ENCODE measurements at regions not wholly inside any gene's neighbourhood (a gene's known extent, or its start where the extent isn't known, plus 50 kb on each side); places are given as distances from the start of the nearest gene placed in this dataset.
"Not testable (repeated sequence)": the region's sequence is repeated elsewhere in the genome, so short reads cannot be mapped to it uniquely, and the experiment has no call there.

DNA sequence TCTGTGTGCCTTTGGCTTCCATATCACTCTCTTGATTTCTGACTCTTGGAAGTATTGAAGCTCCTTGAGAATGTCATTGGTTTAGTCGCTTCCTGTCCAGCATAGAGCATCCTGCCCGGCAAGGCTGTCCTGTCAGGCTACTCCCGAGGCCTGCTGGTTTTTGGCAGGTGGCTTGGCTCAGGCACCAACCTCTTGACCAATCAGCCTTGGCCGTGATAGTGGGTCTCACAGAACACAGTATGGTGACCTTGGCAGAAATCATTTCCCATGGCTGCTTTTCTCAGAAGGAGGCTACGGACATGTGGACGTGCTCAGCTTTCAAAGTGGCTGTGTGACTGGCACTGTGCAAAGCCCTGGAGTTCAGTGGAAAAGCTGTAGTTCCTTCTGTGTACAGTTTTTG, 516.9 kb downstream of the REEP3 start:
- no peaks in the 10 kb centered on the region for H3K27me3 ChIP-seq (ENCODE audit: control insufficient read depth, insufficient read depth, low read length)
- DNase-seq (ENCODE audit: low read depth) (no peak), FAIRE-seq (no peak)
- H3K36me3 ChIP-seq (ENCODE audit: control insufficient read depth, insufficient read depth, low read length), result no peaks in the 10 kb centered on the region
- no peak for TF ChIP-seq CTCF (IDR thresholded peaks at IDR 0.05; ENCODE audit: insufficient read depth, low read length, severe bottlenecking)
- no peak overlapping the region for H3K4me3 ChIP-seq (ENCODE audit: low read depth, low read length)

- no peak for DNase-seq (ENCODE audit: low read depth)
- Histone ChIP-seq H3K4me3 (ENCODE audit: low read depth, low read length) (no peak overlapping the region), H3K36me3 (ENCODE audit: control insufficient read depth, insufficient read depth, low read length) (no peaks in the 10 kb centered on the region), H3K27me3 (ENCODE audit: control insufficient read depth, insufficient read depth, low read length) (no peaks in the 10 kb centered on the region)
- no peak for TF ChIP-seq CTCF (IDR thresholded peaks at IDR 0.05; ENCODE audit: insufficient read depth, low read length, severe bottlenecking)
- no peak for FAIRE-seq
These were observed 518.0 kb downstream of the REEP3 start for GRCh38 chr10:64039198-64039597.

GRCh38 chr10:64040781-64041180, 519.6 kb downstream of the REEP3 start:
- DNase-seq (ENCODE audit: low read depth) (no peak), FAIRE-seq (no peak)
- H3K27me3 ChIP-seq (ENCODE audit: control insufficient read depth, insufficient read depth, low read length), result no peaks in the 10 kb centered on the region
- no peak overlapping the region for H3K4me3 ChIP-seq (ENCODE audit: low read depth, low read length)
- TF ChIP-seq CTCF (IDR thresholded peaks at IDR 0.05; ENCODE audit: insufficient read depth, low read length, severe bottlenecking), result no peak
- H3K36me3 ChIP-seq (ENCODE audit: control insufficient read depth, insufficient read depth, low read length), result no peaks in the 10 kb centered on the region

DNA sequence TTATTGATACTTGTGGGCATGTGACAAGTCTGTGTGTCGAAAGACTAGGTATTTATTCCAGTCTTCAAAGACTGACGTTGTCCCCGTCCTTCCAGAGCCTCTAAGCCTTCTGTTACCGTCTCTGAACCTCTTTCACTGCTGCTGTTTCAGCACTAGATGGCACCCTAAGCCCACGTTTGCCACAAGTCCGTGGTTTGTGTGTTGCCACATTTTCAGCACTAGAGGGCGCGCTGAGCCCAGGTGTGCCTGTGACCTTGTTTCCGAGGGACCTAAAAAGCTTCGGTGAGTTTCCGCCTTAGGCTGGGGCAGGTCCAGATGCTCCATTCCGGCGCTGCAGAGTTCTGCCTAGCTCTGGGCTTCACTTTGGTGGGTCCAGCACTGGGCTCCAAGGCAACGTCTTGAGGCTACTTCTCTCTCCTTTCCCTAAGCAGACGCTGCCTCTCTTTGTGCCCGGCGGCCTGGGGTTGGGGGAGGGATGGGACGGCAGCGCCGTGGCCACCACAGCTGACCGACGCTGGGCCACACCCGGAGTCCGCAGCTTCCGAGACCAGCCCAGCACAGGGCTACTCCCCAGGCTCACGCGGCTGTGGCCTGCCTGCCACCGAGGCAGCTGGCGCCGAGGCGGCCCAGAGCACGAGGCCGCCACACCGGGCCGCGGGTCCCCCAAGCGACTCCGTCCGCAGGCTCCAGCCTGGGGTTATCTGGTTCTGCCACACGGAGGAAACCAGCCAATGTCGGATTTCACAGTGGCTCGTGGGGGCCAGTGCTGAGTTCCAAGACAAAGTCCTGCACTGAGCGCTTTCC, 520.2 kb downstream of the REEP3 start:
- no peaks in the 10 kb centered on the region for H3K36me3 ChIP-seq (ENCODE audit: control insufficient read depth, insufficient read depth, low read length)
- FAIRE-seq (peak; percentile 97), DNase-seq (ENCODE audit: low read depth) (peak; percentile 65)
- TF ChIP-seq CTCF (IDR thresholded peaks at IDR 0.05; ENCODE audit: insufficient read depth, low read length, severe bottlenecking), result peak; percentile 100
- H3K4me3 ChIP-seq (ENCODE audit: low read depth, low read length), result peak overlapping the region; percentile 32
- no peaks in the 10 kb centered on the region for H3K27me3 ChIP-seq (ENCODE audit: control insufficient read depth, insufficient read depth, low read length)

DNA sequence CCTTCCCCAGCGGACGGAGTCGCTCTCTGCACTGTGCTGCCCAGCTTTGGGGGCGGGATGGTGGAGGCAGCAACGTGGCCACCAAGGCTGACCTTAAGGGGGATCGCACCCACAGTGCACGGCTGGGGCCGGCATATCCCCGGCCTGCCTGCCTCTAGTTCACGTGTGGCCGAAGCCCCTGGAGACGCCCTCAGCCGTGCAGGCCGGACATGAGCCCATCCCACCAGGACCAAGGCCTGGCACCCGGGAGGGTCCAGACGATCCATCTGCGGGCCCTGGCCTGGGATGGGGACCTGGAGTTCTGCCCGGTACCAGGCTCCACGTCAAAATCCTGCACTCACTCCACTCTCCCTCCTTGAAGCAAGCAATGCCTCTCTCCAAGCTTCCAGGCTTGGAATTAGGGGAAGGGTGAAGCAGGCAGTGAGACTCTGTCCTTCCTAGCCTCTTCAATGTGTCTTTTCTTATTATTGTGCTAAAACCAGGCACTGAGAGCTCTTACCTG, 520.8 kb downstream of the REEP3 start:
- DNase-seq (ENCODE audit: low read depth) (no peak), FAIRE-seq (no peak)
- TF ChIP-seq CTCF (IDR thresholded peaks at IDR 0.05; ENCODE audit: insufficient read depth, low read length, severe bottlenecking), result no peak
- Histone ChIP-seq H3K4me3 (ENCODE audit: low read depth, low read length) (no peak overlapping the region), H3K27me3 (ENCODE audit: control insufficient read depth, insufficient read depth, low read length) (no peaks in the 10 kb centered on the region), H3K36me3 (ENCODE audit: control insufficient read depth, insufficient read depth, low read length) (no peaks in the 10 kb centered on the region)

- no peak for TF ChIP-seq CTCF (IDR thresholded peaks at IDR 0.05; ENCODE audit: insufficient read depth, low read length, severe bottlenecking)
- FAIRE-seq (no peak), DNase-seq (ENCODE audit: low read depth) (no peak)
- no peaks in the 10 kb centered on the region for H3K27me3 ChIP-seq (ENCODE audit: control insufficient read depth, insufficient read depth, low read length)
- H3K36me3 ChIP-seq (ENCODE audit: control insufficient read depth, insufficient read depth, low read length), result no peaks in the 10 kb centered on the region
- no peak overlapping the region for H3K4me3 ChIP-seq (ENCODE audit: low read depth, low read length)
These were observed 522.9 kb downstream of the REEP3 start for GRCh38 chr10:64044098-64044497.

GRCh38 chr10:64044957-64045632, 523.9 kb downstream of the REEP3 start:
- FAIRE-seq; DNase-seq (ENCODE audit: low read depth): not testable (repeated sequence)

More at GRCh38 chr10:64044957-64045632, 523.9 kb downstream of the REEP3 start:
- not testable (repeated sequence) for H3K36me3 ChIP-seq (ENCODE audit: control insufficient read depth, insufficient read depth, low read length); H3K27me3 ChIP-seq (ENCODE audit: control insufficient read depth, insufficient read depth, low read length); H3K4me3 ChIP-seq (ENCODE audit: low read depth, low read length)

All from bronchial epithelial cell (primary cell).